ENCODE measurements at regions not wholly inside any gene's neighbourhood (a gene's known extent, or its start where the extent isn't known, plus 50 kb on each side); places are given as distances from the start of the nearest gene placed in this dataset.

GRCh38 chr10:118484152-118484871 lies 111.1 kb downstream of the PRLHR start:
- TF ChIP-seq ZC3H10 (CRISPR knock-in tag; IDR thresholded peaks at IDR 0.05) (no peak), PATZ1 (CRISPR knock-in tag; IDR thresholded peaks at IDR 0.05; ENCODE audit: borderline replicate concordance) (no peak), SNAI2 (CRISPR knock-in tag; IDR thresholded peaks at IDR 0.05) (no peak), ZNF565 (CRISPR knock-in tag; conservative IDR thresholded peaks at IDR 0.05; ENCODE audit: low read depth) (no peak), ZNF8 (CRISPR knock-in tag; IDR thresholded peaks at IDR 0.05) (no peak), TCF4 (CRISPR knock-in tag; IDR thresholded peaks at IDR 0.05; ENCODE audit: borderline replicate concordance) (no peak), RARB (CRISPR knock-in tag; IDR thresholded peaks at IDR 0.05) (no peak), ARNTL (CRISPR knock-in tag; IDR thresholded peaks at IDR 0.05; ENCODE audit: borderline replicate concordance, low read depth) (no peak)
- TF ChIP-seq, protein P1, sequence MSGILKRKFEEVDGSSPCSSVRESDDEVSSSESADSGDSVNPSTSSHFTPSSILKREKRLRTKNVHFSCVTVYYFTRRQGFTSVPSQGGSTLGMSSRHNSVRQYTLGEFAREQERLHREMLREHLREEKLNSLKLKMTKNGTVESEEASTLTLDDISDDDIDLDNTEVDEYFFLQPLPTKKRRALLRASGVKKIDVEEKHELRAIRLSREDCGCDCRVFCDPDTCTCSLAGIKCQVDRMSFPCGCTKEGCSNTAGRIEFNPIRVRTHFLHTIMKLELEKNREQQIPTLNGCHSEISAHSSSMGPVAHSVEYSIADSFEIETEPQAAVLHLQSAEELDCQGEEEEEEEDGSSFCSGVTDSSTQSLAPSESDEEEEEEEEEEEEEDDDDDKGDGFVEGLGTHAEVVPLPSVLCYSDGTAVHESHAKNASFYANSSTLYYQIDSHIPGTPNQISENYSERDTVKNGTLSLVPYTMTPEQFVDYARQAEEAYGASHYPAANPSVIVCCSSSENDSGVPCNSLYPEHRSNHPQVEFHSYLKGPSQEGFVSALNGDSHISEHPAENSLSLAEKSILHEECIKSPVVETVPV (CRISPR knock-in tag; IDR thresholded peaks at IDR 0.05), result no peak

Data from SK-N-SH treated with all-trans-retinoic acid at 6 μM for 48 hours (cell line).